G401 (cell line): ENCODE measurements at regions not wholly inside any gene's neighbourhood (a gene's known extent, or its start where the extent isn't known, plus 50 kb on each side); places are given as distances from the start of the nearest gene placed in this dataset.

ENCODE experiments used
- DNase-seq: peaks from one replicate; pipeline ENCODE4 v3.0.0-alpha.2; 2015; ENCODE audit warnings: low spot score
- in situ Hi-C: cut with HindIII; loops from 2 replicates; pipeline ENCODE4 v1.10.0; 2016; ENCODE audit warnings: low sequenced_read_pairs, mixed read lengths

- DNase-seq: no peak
- in situ Hi-C loops: no loop called here
Observed at GRCh38 chr9:18182636-18183035, 291.3 kb upstream of the ADAMTSL1 start.

DNA sequence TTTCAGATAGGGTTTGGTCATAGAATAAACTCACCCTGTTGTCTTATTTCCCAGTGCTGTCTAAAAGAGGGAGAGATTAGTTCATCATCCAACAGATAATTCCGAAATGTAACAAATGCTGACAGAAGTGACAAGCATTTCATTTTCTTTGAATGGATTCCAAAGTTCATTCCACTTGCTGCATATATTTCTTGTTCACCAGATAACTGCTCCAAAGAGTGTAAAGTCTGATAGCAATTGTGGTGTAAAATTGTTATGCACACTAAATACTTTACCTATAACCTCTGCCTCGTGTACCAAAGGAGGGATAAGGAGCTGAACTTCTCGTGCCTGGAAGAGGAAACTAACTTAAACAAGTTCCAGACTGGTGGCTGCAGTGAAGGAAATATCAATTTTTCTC is 290.0 kb upstream of the ADAMTSL1 start:
- in situ Hi-C loops: no loop called here
- DNase-seq: no peak

- in situ Hi-C loops: no loop called here
- DNase-seq: peak; percentile 3
Observed at GRCh38 chr9:18184401-18184800, 289.6 kb upstream of the ADAMTSL1 start.

DNA sequence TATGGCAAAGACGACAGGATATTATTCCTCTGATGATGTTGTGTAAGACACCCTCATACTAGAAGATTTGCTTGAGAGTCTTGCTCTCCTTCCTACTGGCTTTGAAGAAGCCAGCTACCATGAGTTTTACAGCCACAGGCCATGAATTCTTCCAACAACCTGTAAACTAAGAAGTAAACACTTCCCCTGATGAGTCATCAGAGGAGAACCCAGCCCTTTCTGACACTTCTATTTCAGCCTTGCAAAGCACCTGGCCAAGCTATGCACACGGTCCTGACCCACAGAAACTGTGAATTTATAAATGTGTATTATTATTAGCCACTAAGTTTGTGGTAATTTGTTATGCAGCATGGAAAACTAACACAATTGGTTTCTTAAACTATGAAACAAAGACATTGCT is 288.8 kb upstream of the ADAMTSL1 start:
- DNase-seq: no peak

GRCh38 chr9:18188971-18189370 is 285.0 kb upstream of the ADAMTSL1 start:
- no peak for DNase-seq
- in situ Hi-C loops: no loop called here

More for the DNA sequence above, 288.8 kb upstream of the ADAMTSL1 start:
- in situ Hi-C loops: no loop called here

GRCh38 chr9:18189871-18190670 is 283.9 kb upstream of the ADAMTSL1 start:
- in situ Hi-C loops: no loop called here

GRCh38 chr9:18190671-18191374 is 283.1 kb upstream of the ADAMTSL1 start:
- DNase-seq: peak; percentile 14
- in situ Hi-C loops: no loop called here

More at GRCh38 chr9:18189871-18190670, 283.9 kb upstream of the ADAMTSL1 start:
- DNase-seq: no peak

DNA sequence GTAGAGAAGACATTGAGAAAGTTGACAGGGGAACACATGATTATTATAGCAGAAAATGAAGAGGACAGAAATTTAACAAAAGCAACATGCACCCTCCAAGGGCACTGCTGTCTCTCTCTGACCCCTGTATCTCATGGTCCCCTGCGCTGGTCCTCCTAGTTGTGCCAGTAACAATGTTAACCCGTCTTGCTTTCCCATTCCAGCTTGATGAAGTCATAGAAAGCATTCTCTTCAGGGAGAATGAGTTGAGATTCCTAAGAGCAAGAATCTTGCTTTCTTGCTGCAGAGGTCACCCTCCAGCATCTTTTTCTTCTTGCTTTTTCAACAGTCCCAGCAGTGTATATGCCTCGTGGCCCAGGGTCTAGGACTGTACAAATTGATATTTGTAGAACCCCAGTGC is 279.6 kb upstream of the ADAMTSL1 start:
- in situ Hi-C loops: no loop called here
- no peak for DNase-seq

- in situ Hi-C loops: no loop called here
- DNase-seq: no peak
Observed at GRCh38 chr9:18195223-18195622, 278.7 kb upstream of the ADAMTSL1 start.

GRCh38 chr9:18202924-18203323 is 271.0 kb upstream of the ADAMTSL1 start:
- in situ Hi-C loops: no loop called here
- DNase-seq: no peak

DNA sequence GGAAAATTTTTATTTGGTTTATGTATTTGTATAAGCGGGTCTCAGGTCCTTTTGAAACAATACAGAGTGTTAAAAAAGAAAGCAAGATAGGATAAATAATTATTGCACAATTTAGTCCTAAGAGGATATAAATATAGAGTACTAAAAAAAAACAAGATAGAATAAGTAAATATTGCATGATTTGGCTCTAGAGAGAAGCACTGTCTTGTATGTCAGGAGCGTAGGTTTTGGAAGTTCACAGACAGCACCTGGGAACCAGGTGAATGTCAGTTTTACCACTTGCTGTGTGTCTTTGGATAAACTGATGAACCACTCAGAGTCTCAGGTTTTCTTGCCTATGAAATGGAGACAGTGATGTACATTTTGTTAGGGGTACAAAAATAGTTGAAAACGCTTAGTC is 266.2 kb upstream of the ADAMTSL1 start:
- in situ Hi-C loops: no loop called here
- no peak for DNase-seq

DNA sequence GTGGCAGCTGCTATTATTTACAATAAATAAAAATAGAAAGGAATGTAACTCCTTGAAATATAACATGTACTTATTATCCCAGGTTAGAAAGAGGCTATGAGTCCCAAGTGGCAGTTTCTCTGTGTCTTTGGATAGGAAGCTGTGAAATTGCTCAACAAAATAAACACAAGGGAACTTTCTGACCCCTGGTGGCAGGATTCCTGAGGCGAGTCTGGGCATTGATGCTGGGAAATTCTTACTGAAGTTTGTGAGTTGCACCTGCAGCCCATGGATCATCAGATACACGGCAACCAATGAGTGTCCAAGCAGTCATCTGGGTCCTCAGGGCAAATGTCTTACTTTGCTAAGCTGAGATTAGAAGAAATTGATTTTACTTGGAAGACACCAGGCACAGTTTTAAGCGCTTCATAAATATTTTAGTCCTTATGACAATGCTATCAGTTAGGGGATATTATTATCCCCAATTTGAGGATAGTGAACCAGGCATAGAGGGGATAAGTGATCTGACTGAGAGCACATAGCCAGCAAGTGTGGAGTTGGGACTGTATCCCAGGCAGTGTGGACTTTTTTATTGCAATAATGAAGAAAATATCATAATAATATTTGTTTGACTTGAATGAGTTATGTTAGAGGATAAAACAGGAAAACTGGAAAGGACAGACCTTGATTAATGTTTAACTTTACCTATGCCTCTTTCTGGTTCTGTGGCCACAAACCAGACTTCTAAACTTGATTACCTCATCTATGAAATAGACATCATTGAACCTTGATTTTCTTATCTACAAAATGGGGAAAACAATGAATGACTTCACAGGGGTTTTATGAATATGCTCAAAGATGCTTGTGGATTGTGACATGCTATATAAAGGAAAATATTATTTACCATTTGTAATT is 265.5 kb upstream of the ADAMTSL1 start:
- DNase-seq: peak; percentile 31
- in situ Hi-C loops: no loop called here

GRCh38 chr9:18215626-18216025 is 258.3 kb upstream of the ADAMTSL1 start:
- in situ Hi-C loops: no loop called here
- DNase-seq: peak; percentile 50

GRCh38 chr9:18216376-18216775 is 257.6 kb upstream of the ADAMTSL1 start:
- DNase-seq: peak; percentile 90
- in situ Hi-C loops: no loop called here

GRCh38 chr9:18228101-18228500 is 245.9 kb upstream of the ADAMTSL1 start:
- in situ Hi-C loops: no loop called here
- no peak for DNase-seq

DNA sequence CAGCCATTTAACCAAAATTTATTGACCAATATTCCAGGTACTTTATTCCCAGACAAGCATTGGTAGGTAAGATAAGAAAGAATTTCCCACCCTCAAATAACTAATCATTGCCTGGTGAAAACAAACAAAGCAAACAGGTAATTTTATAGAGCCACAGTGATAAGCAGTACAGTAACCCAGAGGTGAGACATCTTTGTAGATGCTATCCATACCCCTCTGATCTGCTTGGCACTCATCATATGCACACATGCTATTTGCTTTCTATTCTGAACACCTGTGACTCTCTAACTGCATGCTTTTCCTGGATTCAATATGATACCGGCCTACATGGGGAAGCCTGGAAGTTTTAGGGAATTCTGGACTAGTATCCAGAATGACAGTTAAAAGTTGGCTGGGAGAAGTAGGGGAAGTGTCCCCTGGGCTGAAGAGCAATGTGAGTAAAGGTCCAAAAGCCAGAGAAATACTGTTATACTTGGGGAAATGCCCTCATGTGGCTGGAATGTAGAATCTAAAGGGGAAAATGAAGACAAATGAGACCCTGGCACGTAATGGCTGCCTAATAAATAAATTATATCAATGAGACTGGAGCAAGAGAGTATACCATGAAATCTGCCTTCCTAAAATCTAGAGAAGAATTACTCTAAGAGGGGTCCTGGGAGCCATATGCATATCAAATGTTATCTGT is 243.8 kb upstream of the ADAMTSL1 start:
- DNase-seq: no peak
- in situ Hi-C loops: no loop called here

DNA sequence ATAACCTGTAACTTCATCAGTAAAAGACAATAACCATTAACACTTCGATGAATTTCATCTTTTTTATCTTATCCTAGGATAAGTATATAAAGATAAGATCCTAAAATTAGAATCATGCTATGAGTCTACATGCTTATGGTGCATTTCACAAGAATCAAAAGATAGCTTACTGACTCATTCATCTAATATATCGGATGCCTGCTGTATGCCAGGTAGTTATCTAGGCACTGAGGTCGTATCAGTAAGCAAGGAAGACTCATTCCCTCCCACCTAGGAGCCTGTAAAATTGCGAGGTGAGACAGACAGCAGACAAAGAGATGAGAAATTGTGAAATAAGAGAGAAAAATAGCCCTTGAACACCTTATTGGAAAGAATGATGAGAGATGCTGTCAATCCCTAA is 240.6 kb upstream of the ADAMTSL1 start:
- in situ Hi-C loops: no loop called here
- DNase-seq: no peak

- in situ Hi-C loops: no loop called here
- peak; percentile 87 for DNase-seq
Observed at GRCh38 chr9:18233776-18234445, 240.0 kb upstream of the ADAMTSL1 start.
